ENCODE measurements at regions not wholly inside any gene's neighbourhood (a gene's known extent, or its start where the extent isn't known, plus 50 kb on each side); places are given as distances from the start of the nearest gene placed in this dataset.

DNA sequence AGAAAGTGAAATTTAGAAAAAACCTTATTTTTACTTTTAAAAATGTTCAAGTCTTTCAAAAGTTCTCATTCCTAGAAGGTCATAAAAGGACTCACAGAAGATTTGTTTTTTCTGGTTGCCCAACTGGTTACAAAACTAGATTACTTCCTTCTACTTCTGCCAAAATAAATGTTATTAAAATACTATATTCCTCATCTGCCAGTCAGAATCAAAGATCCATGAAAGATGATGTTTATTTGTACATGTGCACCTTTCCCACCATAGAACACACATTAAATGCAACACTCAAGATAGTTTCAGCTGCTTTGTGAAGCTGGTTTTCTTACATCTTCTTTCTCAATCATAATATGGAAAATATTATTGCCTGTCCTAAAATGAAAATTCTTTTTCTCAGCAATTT is 465.4 kb downstream of the ETV1 start:
- no peak for DNase-seq
- TF ChIP-seq, protein P1, sequence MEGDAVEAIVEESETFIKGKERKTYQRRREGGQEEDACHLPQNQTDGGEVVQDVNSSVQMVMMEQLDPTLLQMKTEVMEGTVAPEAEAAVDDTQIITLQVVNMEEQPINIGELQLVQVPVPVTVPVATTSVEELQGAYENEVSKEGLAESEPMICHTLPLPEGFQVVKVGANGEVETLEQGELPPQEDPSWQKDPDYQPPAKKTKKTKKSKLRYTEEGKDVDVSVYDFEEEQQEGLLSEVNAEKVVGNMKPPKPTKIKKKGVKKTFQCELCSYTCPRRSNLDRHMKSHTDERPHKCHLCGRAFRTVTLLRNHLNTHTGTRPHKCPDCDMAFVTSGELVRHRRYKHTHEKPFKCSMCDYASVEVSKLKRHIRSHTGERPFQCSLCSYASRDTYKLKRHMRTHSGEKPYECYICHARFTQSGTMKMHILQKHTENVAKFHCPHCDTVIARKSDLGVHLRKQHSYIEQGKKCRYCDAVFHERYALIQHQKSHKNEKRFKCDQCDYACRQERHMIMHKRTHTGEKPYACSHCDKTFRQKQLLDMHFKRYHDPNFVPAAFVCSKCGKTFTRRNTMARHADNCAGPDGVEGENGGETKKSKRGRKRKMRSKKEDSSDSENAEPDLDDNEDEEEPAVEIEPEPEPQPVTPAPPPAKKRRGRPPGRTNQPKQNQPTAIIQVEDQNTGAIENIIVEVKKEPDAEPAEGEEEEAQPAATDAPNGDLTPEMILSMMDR (IDR thresholded peaks at IDR 0.05; ENCODE audit: low read depth, low read length) = no peak
- H3K4me1 ChIP-seq = no peaks in the 10 kb centered on the region; the same call in 1 of the 2 replicates
- H3K4me3 ChIP-seq (ENCODE audit: low read depth, low read length) = no peak overlapping the region
- H3K27me3 ChIP-seq = no peaks in the 10 kb centered on the region
- no peaks in the 10 kb centered on the region for H3K36me3 ChIP-seq
- no peaks in the 10 kb centered on the region for H3K9me3 ChIP-seq

DNA sequence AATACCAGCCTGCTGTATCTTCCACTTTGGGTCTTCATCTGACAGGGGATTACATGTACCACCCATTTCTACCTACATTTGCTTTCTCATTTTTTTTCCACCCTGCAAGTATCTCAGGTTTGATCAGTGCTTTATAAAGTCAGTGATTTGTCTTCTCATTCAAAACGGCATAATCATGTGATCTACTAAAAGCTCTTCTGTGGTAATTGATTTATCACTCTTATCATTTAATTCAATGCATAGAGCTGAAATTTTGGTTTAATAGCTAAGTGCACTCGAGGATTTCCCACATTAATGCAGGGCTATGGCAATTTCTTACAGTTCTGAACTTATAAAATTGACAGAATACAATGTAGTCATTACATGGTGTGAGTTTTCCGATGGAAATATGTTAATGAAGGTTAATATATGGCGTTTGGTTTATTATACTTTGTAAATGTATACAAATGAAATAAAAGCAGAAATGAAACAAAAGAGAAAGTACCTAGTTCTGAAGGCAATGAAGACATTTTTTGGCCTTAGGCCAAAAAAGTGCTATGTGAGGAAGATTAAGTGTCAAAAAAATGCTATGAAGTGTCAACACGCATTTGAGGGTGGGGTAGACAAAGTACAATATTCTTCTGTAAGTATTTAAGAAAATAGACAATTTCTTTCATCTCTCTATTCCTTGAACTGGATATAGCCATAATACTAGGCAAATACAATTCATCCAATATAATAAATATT is 457.3 kb downstream of the ETV1 start:
- TF ChIP-seq, protein P1 (IDR thresholded peaks at IDR 0.05; ENCODE audit: low read depth, low read length) = no peak
- no peak for DNase-seq
- peak overlapping the region; percentile 10; the same call in 1 of the 2 replicates for H3K4me3 ChIP-seq (ENCODE audit: low read depth, low read length)

DNA sequence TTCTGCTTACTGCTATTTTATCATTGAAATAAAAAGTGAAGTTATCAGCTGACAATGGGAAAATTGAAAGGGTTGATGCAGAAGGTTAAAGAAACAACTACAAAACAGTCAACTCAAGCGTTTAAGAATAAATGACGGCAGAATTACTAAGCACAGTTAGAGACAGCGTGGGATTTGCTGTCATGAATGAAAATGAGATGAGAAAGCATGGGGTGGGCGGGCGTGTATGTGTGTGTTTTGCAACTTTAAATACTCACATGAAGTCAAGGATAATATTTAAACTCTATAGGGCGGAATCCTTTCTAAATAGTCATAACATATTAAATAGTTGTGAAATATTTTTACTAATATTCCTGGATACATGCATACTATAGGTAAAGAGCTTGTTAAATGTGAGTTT is 450.8 kb downstream of the ETV1 start:
- Histone ChIP-seq H3K27me3 (no peaks in the 10 kb centered on the region), H3K36me3 (no peaks in the 10 kb centered on the region), H3K4me1 (no peaks in the 10 kb centered on the region), H3K4me3 (ENCODE audit: low read depth, low read length) (no peak overlapping the region), H3K9me3 (no peaks in the 10 kb centered on the region)
- no peak for DNase-seq
- TF ChIP-seq, protein P1 (IDR thresholded peaks at IDR 0.05; ENCODE audit: low read depth, low read length) = no peak

More for the DNA sequence above, 457.3 kb downstream of the ETV1 start:
- peaks cover 3% of the 10 kb centered on the region; the same call in 1 of the 2 replicates for H3K4me1 ChIP-seq
- H3K27me3 ChIP-seq = no peaks in the 10 kb centered on the region
- no peaks in the 10 kb centered on the region for H3K9me3 ChIP-seq
- no peaks in the 10 kb centered on the region for H3K36me3 ChIP-seq

DNA sequence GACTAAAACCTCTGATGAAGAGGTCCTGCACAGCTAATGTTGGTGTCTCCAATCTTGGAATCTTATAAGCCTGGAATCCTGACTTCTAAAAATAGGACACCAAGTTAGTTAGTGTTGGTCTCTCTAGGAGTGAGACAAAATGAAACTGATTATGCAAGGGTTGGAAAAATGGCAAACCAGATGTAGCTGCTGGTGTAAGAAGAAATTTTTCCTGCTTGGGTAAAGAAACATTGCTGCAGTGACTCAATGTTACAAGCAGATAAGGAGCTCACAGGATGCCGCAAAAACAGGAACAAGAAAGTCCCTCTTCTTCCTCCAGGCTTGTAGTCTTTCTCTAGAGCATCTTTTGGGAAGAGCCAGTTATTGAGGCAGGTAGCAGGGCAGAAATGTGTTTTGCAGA is 449.0 kb downstream of the ETV1 start:
- Histone ChIP-seq H3K9me3 (no peaks in the 10 kb centered on the region), H3K27me3 (no peaks in the 10 kb centered on the region)
- no peak for DNase-seq

DNA sequence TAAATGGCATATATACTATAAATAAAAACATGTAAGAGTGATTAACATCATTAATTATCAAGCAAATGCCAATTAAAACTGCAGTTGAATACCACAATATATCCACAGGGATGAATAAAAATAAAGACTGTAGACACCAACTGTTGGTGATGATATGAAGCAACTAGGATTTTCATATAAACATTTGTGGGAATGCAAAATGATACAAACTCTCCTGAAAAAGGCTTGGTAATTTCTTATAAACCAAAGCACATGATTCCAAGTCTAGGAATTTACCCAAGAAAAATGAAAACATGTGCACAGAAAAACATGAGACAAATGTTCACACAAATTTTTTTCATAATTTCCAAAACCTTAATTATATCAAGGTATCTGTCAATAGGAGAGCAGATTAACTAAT is 448.1 kb downstream of the ETV1 start:
- no peaks in the 10 kb centered on the region for H3K27me3 ChIP-seq
- no peaks in the 10 kb centered on the region for H3K4me1 ChIP-seq
- H3K36me3 ChIP-seq = no peaks in the 10 kb centered on the region
- no peaks in the 10 kb centered on the region for H3K9me3 ChIP-seq
- TF ChIP-seq, protein P1 (IDR thresholded peaks at IDR 0.05; ENCODE audit: low read depth, low read length) = no peak
- no peak for DNase-seq
- no peak overlapping the region for H3K4me3 ChIP-seq (ENCODE audit: low read depth, low read length)

More for the DNA sequence above, 449.0 kb downstream of the ETV1 start:
- Histone ChIP-seq H3K4me1 (no peaks in the 10 kb centered on the region), H3K4me3 (ENCODE audit: low read depth, low read length) (no peak overlapping the region), H3K36me3 (no peaks in the 10 kb centered on the region)
- TF ChIP-seq, protein P1 (IDR thresholded peaks at IDR 0.05; ENCODE audit: low read depth, low read length) = no peak

DNA sequence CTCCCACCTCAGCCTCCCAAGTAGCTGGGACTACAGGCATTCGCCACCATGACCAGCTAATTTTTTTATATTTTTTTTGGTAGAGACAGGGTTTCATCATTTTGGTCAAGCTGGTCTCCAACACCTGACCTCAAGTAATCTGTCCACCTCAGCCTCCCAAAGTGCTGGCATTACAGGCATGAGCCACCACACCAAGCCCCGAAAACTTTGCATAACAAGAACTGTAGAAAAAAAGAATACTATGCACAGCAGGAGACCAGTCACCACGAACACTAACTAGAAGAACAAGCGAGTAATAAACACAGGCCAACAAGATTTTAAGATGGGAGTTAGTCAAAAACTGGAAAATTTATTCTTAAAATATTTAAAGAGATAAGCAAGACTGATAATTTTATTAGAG is 447.0 kb downstream of the ETV1 start:
- no peaks in the 10 kb centered on the region for H3K36me3 ChIP-seq
- H3K4me1 ChIP-seq = no peaks in the 10 kb centered on the region
- DNase-seq = no peak
- H3K9me3 ChIP-seq = no peaks in the 10 kb centered on the region
- TF ChIP-seq, protein P1 (IDR thresholded peaks at IDR 0.05; ENCODE audit: low read depth, low read length) = no peak
- no peaks in the 10 kb centered on the region for H3K27me3 ChIP-seq
- H3K4me3 ChIP-seq (ENCODE audit: low read depth, low read length) = no peak overlapping the region
